ENCODE measurements at regions not wholly inside any gene's neighbourhood (a gene's known extent, or its start where the extent isn't known, plus 50 kb on each side); places are given as distances from the start of the nearest gene placed in this dataset.

DNA sequence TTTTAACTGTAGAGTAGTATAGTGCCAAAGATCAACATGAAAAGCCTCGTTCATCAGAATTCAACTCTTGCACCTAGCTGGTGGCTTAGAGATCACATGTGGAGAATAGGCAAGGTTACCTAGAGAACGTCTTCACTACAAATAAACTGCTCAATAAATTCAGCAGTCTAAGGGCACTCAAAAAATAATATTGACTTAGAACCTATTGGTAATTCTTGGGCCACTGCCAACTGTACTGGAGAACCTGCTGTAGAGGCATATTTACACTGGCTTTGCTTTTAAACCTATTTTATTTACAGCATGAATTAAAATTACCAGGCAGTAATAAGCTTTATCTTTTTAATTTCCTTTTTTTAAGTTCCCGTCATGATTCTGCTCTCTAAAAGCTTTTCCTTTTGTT, 343.7 kb downstream of the PDHA2 start:
- Histone ChIP-seq H3F3A (ENCODE audit: insufficient read depth, low read length) (no peaks in the 10 kb centered on the region), H3K9me3 (ENCODE audit: low read length) (no peaks in the 10 kb centered on the region), H3K79me2 (ENCODE audit: insufficient read depth, low read length) (no peaks in the 10 kb centered on the region), H3K36me3 (ENCODE audit: insufficient read depth, low read length) (no peaks in the 10 kb centered on the region), H3K4me1 (ENCODE audit: insufficient read depth, low read length, severe bottlenecking) (no peaks in the 10 kb centered on the region), H3K27ac (ENCODE audit: low read depth, low read length, poor library complexity, severe bottlenecking) (no peak overlapping the region), H3K9ac (ENCODE audit: low read length) (no peak overlapping the region), H2AFZ (ENCODE audit: low read length) (no peak overlapping the region), H3K27me3 (ENCODE audit: insufficient read depth, low read length) (no peaks in the 10 kb centered on the region), H3K4me3 (ENCODE audit: low read depth, low read length, poor library complexity, severe bottlenecking) (no peak overlapping the region), H3K9me2 (ENCODE audit: low read depth, low read length) (no peaks in the 10 kb centered on the region), H4K20me1 (ENCODE audit: insufficient read depth, low read length) (no peaks in the 10 kb centered on the region), H3K4me2 (ENCODE audit: low read length) (no peak overlapping the region)
- TF ChIP-seq, protein P1, sequence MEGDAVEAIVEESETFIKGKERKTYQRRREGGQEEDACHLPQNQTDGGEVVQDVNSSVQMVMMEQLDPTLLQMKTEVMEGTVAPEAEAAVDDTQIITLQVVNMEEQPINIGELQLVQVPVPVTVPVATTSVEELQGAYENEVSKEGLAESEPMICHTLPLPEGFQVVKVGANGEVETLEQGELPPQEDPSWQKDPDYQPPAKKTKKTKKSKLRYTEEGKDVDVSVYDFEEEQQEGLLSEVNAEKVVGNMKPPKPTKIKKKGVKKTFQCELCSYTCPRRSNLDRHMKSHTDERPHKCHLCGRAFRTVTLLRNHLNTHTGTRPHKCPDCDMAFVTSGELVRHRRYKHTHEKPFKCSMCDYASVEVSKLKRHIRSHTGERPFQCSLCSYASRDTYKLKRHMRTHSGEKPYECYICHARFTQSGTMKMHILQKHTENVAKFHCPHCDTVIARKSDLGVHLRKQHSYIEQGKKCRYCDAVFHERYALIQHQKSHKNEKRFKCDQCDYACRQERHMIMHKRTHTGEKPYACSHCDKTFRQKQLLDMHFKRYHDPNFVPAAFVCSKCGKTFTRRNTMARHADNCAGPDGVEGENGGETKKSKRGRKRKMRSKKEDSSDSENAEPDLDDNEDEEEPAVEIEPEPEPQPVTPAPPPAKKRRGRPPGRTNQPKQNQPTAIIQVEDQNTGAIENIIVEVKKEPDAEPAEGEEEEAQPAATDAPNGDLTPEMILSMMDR (IDR thresholded peaks at IDR 0.05; ENCODE audit: low read length): no peak
- TF ChIP-seq EZH2 (IDR thresholded peaks at IDR 0.05; ENCODE audit: borderline replicate concordance, low read length): no peak

DNA sequence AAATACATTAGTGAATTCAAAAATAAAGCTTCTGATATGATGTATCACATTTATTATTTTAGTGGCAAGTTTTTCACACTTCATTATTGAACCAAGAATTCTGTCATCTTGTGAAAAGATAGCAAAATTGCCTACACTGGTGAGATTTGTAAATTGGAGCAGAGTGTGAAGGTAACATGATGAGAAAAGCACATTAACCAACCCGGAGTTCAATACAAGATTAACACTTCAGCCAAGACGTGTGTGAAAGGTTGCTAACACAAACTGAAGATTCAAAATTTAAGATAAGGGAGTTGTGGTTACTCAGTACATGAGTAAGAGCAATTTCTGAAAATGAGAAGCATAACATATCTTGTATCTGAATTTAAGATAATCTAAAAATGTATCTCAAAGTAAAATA, 346.7 kb downstream of the PDHA2 start:
- no peak for TF ChIP-seq EZH2 (IDR thresholded peaks at IDR 0.05; ENCODE audit: borderline replicate concordance, low read length)
- TF ChIP-seq, protein P1 (IDR thresholded peaks at IDR 0.05; ENCODE audit: low read length): no peak
- H3K79me2 ChIP-seq (ENCODE audit: insufficient read depth, low read length): no peaks in the 10 kb centered on the region
- H3K9me3 ChIP-seq (ENCODE audit: low read length): no peaks in the 10 kb centered on the region
- H3K27ac ChIP-seq (ENCODE audit: low read depth, low read length, poor library complexity, severe bottlenecking): no peak overlapping the region
- no peak overlapping the region for H3K4me3 ChIP-seq (ENCODE audit: low read depth, low read length, poor library complexity, severe bottlenecking)
- no peaks in the 10 kb centered on the region for H3K36me3 ChIP-seq (ENCODE audit: insufficient read depth, low read length)
- no peaks in the 10 kb centered on the region for H3K4me1 ChIP-seq (ENCODE audit: insufficient read depth, low read length, severe bottlenecking)
- H3K4me2 ChIP-seq (ENCODE audit: low read length): no peak overlapping the region
- H3F3A ChIP-seq (ENCODE audit: insufficient read depth, low read length): no peaks in the 10 kb centered on the region
- no peaks in the 10 kb centered on the region for H3K9me2 ChIP-seq (ENCODE audit: low read depth, low read length)
- no peaks in the 10 kb centered on the region for H3K27me3 ChIP-seq (ENCODE audit: insufficient read depth, low read length)
- H3K9ac ChIP-seq (ENCODE audit: low read length): no peak overlapping the region
- H2AFZ ChIP-seq (ENCODE audit: low read length): no peak overlapping the region
- no peaks in the 10 kb centered on the region for H4K20me1 ChIP-seq (ENCODE audit: insufficient read depth, low read length)

DNA sequence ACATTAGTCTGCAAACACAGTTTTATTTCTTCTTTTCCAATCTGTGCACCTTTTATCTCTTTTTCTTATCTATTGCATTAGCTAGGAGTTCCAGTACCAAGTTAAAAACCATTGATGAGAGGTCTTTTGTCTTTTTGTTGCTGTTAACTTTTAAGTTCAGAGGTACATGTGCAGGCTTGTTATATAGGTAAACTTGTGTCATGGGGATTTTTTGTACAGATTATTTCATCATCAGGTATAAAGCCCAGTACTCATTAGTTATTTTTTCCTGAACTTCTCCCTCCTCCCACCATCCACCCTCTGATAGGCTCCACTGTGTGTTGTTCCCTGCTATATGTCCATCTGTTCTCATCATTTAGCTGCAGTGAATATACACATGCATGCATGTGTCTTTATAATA, 349.9 kb downstream of the PDHA2 start:
- Histone ChIP-seq H3K9me2 (ENCODE audit: low read depth, low read length) (no peaks in the 10 kb centered on the region), H3F3A (ENCODE audit: insufficient read depth, low read length) (no peaks in the 10 kb centered on the region), H4K20me1 (ENCODE audit: insufficient read depth, low read length) (no peaks in the 10 kb centered on the region), H3K27me3 (ENCODE audit: insufficient read depth, low read length) (no peaks in the 10 kb centered on the region), H3K79me2 (ENCODE audit: insufficient read depth, low read length) (no peaks in the 10 kb centered on the region), H2AFZ (ENCODE audit: low read length) (no peak overlapping the region), H3K4me2 (ENCODE audit: low read length) (no peak overlapping the region), H3K4me3 (ENCODE audit: low read depth, low read length, poor library complexity, severe bottlenecking) (no peak overlapping the region), H3K9me3 (ENCODE audit: low read length) (no peaks in the 10 kb centered on the region), H3K9ac (ENCODE audit: low read length) (no peak overlapping the region), H3K36me3 (ENCODE audit: insufficient read depth, low read length) (no peaks in the 10 kb centered on the region), H3K27ac (ENCODE audit: low read depth, low read length, poor library complexity, severe bottlenecking) (no peak overlapping the region), H3K4me1 (ENCODE audit: insufficient read depth, low read length, severe bottlenecking) (no peaks in the 10 kb centered on the region)
- TF ChIP-seq EZH2 (IDR thresholded peaks at IDR 0.05; ENCODE audit: borderline replicate concordance, low read length): no peak
- TF ChIP-seq, protein P1 (IDR thresholded peaks at IDR 0.05; ENCODE audit: low read length): no peak
